Smooth muscle cell of the brain vasculature (primary cell): ENCODE measurements at regions not wholly inside any gene's neighbourhood (a gene's known extent, or its start where the extent isn't known, plus 50 kb on each side); places are given as distances from the start of the nearest gene placed in this dataset.

Experiments
- DNase-seq: peaks from one replicate; pipeline ENCODE4 v3.0.0-alpha.2; 2012; ENCODE audit warnings: low read depth, low spot score

DNA sequence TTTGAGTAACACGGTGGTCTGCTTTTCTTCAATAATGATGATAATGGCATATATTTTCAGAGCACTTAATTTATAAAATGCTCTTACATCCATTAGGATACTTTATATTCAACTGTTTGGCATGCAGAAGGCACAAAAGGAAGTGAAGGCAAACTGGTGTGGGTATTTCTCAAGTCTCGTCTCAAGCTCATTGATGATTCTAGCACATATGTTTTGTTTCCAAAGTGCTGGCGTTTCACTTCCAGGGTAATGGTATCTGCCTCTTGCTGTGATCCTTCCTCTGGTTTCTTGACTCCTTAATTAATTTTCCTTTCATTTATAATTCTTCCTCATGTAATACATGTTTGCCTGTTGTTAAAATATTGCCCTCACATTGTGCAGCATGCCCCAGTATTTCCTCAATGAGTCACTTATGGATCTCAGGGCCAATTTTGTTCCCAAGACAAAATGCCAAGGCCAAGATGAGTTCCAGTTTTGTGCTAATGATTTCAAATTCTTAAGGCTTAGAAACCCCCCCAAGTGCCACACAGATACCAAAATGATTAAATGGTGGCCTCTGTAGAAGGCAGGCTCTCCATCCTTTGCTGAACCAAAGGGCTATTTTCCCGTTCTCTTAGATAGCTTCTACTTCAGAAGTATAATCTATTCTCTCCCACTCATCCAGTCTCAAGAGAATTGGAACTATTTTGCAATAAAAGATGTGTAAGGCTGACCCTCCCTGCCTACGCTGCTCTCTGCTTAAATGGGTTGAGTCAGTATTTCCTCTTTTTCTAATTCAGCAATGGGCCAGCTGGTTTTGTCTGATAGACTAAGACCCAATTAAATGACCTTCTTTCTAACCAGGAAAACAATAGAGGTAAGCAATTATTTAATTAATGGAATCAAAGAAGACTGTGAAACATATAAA lies 171.2 kb downstream of the ZNF365 start:
- no peak for DNase-seq

DNA sequence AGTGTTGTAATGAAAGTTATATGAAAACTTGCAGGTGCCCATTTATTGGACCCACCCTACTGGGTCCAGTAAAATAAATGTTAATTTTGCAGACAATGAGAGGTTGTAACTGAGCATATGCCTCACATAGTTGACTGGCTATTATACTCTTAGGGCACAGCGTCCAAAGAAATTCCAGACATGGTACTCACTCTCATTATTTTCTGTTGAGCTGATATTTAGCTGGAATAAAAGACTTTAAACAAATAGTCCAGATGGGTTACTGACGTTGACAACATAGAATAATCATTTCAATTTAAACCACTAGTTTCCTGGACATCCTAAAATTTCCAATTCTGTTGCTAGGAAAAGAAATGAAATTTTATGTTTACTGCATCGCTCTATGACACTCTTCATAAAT lies 174.5 kb downstream of the ZNF365 start:
- DNase-seq, result no peak

GRCh38 chr10:62550173-62550572 lies 176.0 kb downstream of the ZNF365 start:
- no peak for DNase-seq

GRCh38 chr10:62554632-62555199 lies 180.5 kb downstream of the ZNF365 start:
- DNase-seq, result no peak

DNA sequence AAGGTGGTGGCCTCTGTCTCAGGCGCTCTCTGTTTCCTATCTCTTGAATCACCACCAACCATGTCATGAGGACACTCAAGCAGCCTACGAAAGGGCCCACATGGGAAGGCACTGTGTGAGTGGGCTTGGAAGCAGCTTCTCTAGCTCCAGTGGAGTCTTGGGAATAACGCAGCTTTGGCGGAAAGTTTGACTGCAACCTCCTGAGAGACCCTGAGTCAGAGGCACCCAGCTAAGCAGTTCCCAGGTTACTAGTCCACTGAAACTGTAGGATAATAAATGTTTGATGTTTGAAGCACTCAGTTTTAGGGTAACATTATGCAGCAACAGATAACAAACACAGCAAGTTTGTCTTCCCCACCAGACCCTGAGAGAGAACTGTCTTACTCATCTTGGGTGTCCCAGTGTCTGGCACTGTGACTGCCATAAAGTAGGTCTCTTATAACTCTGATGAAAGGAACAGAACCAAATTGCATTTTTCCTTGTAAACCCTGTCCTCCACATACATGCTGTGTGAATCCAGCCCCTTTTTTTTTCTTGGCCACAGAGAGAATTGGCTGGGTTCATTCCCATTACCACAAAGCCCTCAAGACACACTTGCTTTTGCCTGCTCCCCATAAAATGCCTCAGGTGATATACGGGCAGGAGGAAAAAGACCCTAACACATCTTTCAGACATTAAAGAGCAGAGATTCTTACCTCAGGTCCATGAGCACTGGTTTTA lies 185.5 kb downstream of the ZNF365 start:
- DNase-seq, result no peak

GRCh38 chr10:62560201-62560819 lies 186.1 kb downstream of the ZNF365 start:
- no peak for DNase-seq

DNA sequence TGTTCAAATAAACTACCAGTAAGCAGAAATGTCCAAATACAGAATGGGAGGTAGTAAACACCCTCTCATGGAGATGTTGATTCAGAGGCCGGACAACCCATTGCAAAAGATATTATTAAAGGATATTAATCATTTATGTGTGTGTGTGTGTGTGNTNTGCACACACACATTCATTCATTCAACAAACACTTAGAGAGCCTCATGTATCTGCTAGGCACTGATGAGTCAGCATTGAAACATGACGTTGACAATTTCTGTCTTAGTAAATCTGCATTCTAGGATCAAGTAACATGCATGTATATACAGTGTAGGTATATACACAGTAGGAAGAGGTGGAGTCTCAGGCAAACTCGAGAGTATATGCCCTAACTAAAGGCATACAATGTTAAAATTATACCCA lies 187.0 kb downstream of the ZNF365 start:
- DNase-seq, result no peak

DNA sequence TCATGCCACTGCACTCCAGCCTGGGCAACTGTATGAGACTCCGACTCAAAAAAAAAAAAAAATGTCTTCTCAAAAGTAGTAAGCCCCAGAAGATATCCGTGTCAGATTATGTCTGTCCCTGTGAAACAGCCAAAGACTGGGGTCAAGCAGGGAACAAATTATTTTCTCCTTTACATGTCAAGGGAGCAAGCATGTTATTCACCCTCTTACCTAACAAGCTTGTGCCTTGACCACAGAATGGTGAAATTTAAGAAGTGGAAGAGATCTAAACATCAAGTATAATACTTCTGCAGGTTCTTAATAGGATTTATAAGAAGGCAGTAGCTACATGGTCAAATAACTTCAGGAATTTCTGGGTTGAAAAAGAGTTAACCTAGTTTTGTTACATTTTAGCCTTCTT lies 187.9 kb downstream of the ZNF365 start:
- no peak for DNase-seq

- DNase-seq, result no peak
These were observed 188.6 kb downstream of the ZNF365 start for GRCh38 chr10:62562795-62563194.

DNA sequence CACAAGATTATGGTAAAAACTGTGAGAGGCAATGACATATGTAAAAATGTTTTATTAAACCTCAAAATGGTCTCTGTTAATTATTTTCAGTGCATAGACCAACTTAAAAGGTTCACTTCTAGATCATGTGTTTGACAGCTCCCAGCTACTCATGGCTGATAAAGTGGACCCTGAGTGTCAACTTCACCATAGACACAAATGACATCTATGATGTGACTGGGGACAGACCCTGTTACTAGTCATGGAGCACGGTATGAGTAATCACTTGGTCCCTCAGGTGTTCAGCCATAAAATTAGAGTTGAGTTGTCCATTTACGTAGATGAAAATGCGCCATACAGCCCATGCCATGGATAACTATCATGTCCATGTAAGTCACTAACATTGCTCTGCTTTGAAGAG lies 199.8 kb downstream of the ZNF365 start:
- no peak for DNase-seq

GRCh38 chr10:62577076-62577475 lies 202.9 kb downstream of the ZNF365 start:
- no peak for DNase-seq

DNA sequence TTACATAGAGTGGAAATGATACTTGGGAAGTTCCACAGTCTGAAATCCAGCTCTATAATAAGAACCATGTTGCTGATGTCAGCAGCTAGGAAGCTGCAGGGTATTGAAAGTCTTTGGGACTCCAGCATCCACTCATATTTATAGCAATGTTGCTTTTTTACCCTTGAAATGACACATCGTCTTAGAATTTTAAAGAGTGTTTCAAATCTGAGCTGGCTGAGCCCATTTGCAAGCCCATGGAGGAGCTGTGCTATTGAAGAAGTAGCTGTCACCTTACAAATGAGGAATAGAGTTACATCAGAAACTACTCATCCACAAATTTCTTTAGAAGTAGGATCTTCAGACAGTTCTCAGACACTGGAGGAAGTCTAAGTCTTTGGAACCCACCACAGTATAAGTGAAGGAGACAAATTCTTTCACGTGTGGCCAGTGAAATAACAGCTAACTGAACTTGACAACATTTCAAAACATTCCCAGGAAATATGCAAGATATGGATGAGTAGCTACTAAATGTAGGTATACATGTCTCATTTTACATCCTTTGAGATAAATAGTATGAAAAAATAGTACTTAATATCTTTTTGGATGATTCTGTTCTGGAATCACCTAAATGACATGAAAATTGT lies 203.6 kb downstream of the ZNF365 start:
- no peak for DNase-seq

- DNase-seq, result no peak
These were observed 204.1 kb downstream of the ZNF365 start for GRCh38 chr10:62578301-62578700.

DNA sequence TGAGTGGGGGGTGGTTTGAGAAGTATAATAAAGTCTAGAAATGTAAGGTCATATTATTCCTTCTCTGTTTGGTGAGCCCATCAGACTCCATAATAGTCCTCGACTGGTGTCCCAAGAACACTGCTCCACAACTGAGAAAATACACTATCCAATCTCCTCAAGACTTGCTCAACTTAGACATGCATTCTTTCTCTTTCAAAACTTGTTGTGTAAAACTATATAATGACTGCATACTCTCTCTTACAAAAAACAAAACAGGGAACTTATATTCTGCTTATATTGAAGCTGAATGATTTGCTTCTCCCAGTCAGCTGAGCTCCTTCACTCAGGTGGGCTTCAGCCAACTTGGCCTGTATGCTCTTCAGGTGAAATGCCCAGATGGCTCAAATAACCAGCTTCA lies 204.7 kb downstream of the ZNF365 start:
- no peak for DNase-seq

GRCh38 chr10:62580396-62580795 lies 206.2 kb downstream of the ZNF365 start:
- no peak for DNase-seq

GRCh38 chr10:62581351-62581750 lies 207.2 kb downstream of the ZNF365 start:
- no peak for DNase-seq

DNA sequence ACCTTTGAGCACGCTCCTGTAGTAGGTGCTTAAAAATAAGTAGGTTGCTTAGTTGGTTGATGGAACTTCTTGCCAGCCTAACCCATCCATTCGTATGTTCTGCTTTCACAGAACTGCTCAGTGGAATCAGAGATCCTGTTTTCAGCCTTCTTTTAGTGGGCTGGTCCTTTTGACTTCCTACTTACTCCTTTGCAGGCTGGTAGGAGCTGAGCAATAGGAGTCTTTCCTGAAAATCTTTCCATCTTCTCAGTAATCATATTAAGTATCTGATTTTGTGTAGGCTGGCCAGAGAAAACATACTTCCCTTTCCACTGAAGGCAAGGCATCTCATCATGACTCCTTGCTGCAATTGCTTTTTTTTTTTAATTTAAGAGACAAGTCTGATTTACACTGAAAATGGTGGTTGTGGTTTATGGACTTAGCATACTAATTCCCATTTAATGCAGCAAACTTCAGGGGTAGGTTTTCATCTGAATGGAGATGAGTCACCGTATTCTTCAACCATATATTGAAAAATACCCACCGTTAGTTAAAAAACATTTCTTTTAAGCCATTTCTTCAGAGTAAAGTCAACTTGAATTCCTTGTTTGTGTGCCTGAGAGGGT lies 208.0 kb downstream of the ZNF365 start:
- no peak for DNase-seq

- peak; percentile 79 for DNase-seq
These were observed 208.6 kb downstream of the ZNF365 start for GRCh38 chr10:62582804-62583208.

DNA sequence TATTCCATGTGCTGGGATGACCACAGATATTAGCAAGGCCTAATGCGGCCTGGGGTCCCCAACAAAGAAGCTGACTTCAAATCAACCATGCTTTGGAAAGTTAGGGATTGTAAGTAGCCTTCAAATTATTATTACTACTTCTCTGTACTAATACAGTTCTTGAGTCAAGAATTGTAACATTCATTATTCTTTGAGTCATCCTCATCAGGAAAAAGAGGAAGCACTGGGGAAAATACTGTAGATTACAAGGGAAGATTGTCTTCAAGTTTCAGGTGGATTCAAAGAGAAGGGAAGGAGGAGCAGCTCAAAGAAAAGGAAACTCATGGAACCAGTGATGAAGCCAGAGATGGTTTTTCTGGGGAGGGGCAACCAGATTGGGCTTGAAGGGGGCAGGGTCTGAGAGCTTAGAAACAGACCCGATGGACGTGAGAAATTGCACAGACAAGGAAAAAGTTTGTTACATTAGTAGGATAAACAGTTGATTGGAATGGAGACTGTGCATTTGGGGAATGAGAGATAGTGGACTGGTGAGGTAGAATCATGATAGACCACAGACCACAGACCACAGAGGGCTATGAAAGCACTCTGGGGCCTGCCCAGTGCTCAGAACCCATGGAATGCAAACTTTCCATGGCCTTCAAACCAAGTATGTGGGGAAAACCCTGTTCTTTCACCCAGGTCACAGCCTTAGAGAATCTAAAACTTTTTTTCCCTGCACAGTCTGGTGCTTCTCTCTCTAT lies 209.9 kb downstream of the ZNF365 start:
- DNase-seq, result no peak

GRCh38 chr10:62584731-62585130 lies 210.6 kb downstream of the ZNF365 start:
- DNase-seq, result no peak
